Caco-2 (cell line): ENCODE measurements at regions not wholly inside any gene's neighbourhood (a gene's known extent, or its start where the extent isn't known, plus 50 kb on each side); places are given as distances from the start of the nearest gene placed in this dataset.

Experiments
- BruUV-seq: library from RNA; stranded (reverse); fragments of 400-500 nt; replicated peaks from 2 replicates; lab custom pipeline; 2021; lab: Mats Ljungman, UMichigan
- CTCF ChIA-PET: fragments of 300-600 bp; sonication (Branson Sonifier 250); formaldehyde crosslinking; loops from one replicate; lab custom pipeline; 2022; ENCODE audit warnings: antibody characterized with exemption; lab: Charles Lee
- POLR2A ChIA-PET: fragments of 300-600 bp; sonication (Branson Sonifier 250); formaldehyde crosslinking; loops from one replicate; lab custom pipeline; 2022; ENCODE audit warnings: antibody characterized with exemption; lab: Charles Lee
- DNase-seq, 2 experiments: peaks; one replicate each; pipeline versions ENCODE4 v3.0.0 to v3.0.0-alpha.2; 2020 to 2022
- H3K27me3 ChIP-seq: replicated peaks from 2 replicates; pipeline ENCODE4 v1.6.0; 2011; ENCODE audit warnings: low read length; ENCODE audit not compliant: control insufficient read depth, insufficient read depth
- H3K36me3 ChIP-seq: 2 replicates; pipeline ENCODE4 v1.5.1; 2011; ENCODE audit warnings: low read length; ENCODE audit not compliant: control insufficient read depth, insufficient read depth
- H3K4me1 ChIP-seq: fragments of 250-450 bp; sonication (Bioruptor Pico); 2 replicates; pipeline ENCODE4 v1.5.1; 2020; ENCODE audit warnings: mild to moderate bottlenecking
- H3K4me3 ChIP-seq: 2 replicates; pipeline ENCODE4 v1.5.1; 2011; ENCODE audit warnings: low read depth, mild to moderate bottlenecking, control low read depth, low read length
- H3K9me3 ChIP-seq: fragments of 250-450 bp; sonication (Bioruptor Pico); 2 replicates; pipeline ENCODE4 v1.5.1; 2020; ENCODE audit warnings: mild to moderate bottlenecking, moderate library complexity
- H3K27ac Mint-ChIP-seq: one replicate; pipeline ENCODE4 v1.8.0; 2022; ENCODE audit warnings: mixed read lengths; ENCODE audit not compliant: unreplicated experiment
- H3K27me3 Mint-ChIP-seq: one replicate; pipeline ENCODE4 v1.8.0; 2022; ENCODE audit warnings: mixed read lengths; ENCODE audit not compliant: insufficient read depth, unreplicated experiment
- H3K36me3 Mint-ChIP-seq: one replicate; pipeline ENCODE4 v1.8.0; 2022; ENCODE audit warnings: mild to moderate bottlenecking, mixed read lengths; ENCODE audit not compliant: insufficient read depth, unreplicated experiment
- H3K4me1 Mint-ChIP-seq: one replicate; pipeline ENCODE4 v1.8.0; 2022; ENCODE audit warnings: low read depth, mixed read lengths; ENCODE audit not compliant: unreplicated experiment
- H3K4me3 Mint-ChIP-seq: one replicate; pipeline ENCODE4 v1.8.0; 2022; ENCODE audit warnings: mild to moderate bottlenecking, moderate library complexity, mixed read lengths; ENCODE audit not compliant: unreplicated experiment
- H3K9me3 Mint-ChIP-seq: one replicate; pipeline ENCODE4 v1.8.0; 2022; ENCODE audit warnings: mixed read lengths; ENCODE audit not compliant: unreplicated experiment
- intact Hi-C: fragments of 100-400 bp; cut with micrococcal nuclease; formaldehyde crosslinking; loops from one replicate; pipeline ENCODE4 v1.10.0; 2022; ENCODE audit not compliant: unreplicated experiment
- TF ChIP-seq, protein P1 (sequence below), 2 experiments: fragments of 200-600 bp in 1 of 2; IDR thresholded peaks; 1 replicate in 1 of 2; 2 replicates in 1 of 2; pipeline versions ENCODE4 v1.5.1 to v1.8.0; 2011 to 2022; ENCODE audit warnings: antibody characterized with exemption in 1 of 2, control low read depth in 1 of 2, inconsistent platforms in 1 of 2, low read depth in 1 of 2, low read length in 1 of 2, mild to moderate bottlenecking in 1 of 2, moderate library complexity in 1 of 2; ENCODE audit not compliant: insufficient read depth in 1 of 2, severe bottlenecking in 1 of 2, unreplicated experiment in 1 of 2

DNA sequence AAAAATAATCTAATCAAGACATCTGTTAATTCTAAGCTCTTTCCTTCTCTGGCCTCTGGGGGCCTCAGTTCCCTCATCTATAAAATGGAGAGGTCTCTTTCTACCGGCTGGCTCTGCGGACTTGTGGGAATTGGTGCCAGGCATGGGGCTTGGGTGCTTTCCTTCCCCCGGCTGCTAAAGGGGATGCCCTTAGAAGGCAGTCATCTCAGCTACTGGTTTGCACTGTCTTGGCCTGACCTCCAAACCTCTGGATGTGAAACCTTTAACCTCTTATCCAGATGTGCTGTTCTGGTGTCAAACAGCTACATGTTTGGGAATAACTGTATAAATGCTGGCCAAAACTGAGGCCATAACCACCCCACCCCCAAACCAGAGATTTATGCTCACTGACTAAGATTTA lies 320.0 kb downstream of the RPS24 start:
- intact Hi-C loops = no loop called here
- H3K27me3 ChIP-seq = peaks cover 2% of the 10 kb centered on the region
- no peaks in the 10 kb centered on the region for H3K4me1 ChIP-seq
- Mint-ChIP-seq H3K27me3 (peaks cover 3% of the 10 kb centered on the region), H3K4me1 (no peaks in the 10 kb centered on the region), H3K4me3 (no peak overlapping the region), H3K36me3 (no peaks in the 10 kb centered on the region), H3K27ac (no peak overlapping the region), H3K9me3 (no peaks in the 10 kb centered on the region)
- no peak for DNase-seq
- TF ChIP-seq, protein P1, sequence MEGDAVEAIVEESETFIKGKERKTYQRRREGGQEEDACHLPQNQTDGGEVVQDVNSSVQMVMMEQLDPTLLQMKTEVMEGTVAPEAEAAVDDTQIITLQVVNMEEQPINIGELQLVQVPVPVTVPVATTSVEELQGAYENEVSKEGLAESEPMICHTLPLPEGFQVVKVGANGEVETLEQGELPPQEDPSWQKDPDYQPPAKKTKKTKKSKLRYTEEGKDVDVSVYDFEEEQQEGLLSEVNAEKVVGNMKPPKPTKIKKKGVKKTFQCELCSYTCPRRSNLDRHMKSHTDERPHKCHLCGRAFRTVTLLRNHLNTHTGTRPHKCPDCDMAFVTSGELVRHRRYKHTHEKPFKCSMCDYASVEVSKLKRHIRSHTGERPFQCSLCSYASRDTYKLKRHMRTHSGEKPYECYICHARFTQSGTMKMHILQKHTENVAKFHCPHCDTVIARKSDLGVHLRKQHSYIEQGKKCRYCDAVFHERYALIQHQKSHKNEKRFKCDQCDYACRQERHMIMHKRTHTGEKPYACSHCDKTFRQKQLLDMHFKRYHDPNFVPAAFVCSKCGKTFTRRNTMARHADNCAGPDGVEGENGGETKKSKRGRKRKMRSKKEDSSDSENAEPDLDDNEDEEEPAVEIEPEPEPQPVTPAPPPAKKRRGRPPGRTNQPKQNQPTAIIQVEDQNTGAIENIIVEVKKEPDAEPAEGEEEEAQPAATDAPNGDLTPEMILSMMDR (IDR thresholded peaks at IDR 0.05; ENCODE audit: insufficient read depth in 1 of 2, low read depth in 1 of 2, low read length in 1 of 2, severe bottlenecking in 1 of 2, unreplicated experiment in 1 of 2) = no peak
- H3K9me3 ChIP-seq = no peaks in the 10 kb centered on the region
- no peak overlapping the region for H3K4me3 ChIP-seq
- ChIA-PET POLR2A (no interaction called here), CTCF (no interaction called here)
- no TSS peak for BruUV-seq
- H3K36me3 ChIP-seq = no peaks in the 10 kb centered on the region

DNA sequence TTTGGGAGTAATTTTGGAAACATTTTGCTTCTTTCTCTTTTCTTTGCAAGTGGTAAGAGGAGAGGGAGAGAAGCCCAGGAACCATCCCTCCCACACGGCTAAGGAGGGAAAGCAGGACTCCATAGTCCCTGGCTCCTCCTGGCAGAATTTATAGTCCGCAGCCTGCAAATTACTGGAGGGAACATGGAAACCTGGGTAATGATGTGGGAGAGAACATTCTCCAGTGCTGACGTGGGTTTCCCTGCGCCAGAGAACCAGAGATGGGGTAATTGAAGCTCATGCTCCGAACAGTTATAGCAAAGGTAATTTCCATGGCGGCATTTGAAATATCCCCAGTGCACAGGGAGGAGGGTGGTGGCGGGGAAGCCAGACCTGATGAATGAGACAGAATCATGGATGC lies 320.4 kb downstream of the RPS24 start:
- no peak for DNase-seq
- no peaks in the 10 kb centered on the region for H3K9me3 ChIP-seq
- POLR2A ChIA-PET = no interaction called here
- CTCF ChIA-PET = no interaction called here
- peaks cover 2% of the 10 kb centered on the region for H3K27me3 ChIP-seq
- H3K4me1 ChIP-seq = no peaks in the 10 kb centered on the region
- Mint-ChIP-seq H3K36me3 (no peaks in the 10 kb centered on the region), H3K27ac (no peak overlapping the region), H3K4me1 (no peaks in the 10 kb centered on the region), H3K9me3 (no peaks in the 10 kb centered on the region), H3K27me3 (peaks cover 3% of the 10 kb centered on the region), H3K4me3 (no peak overlapping the region)
- no peak overlapping the region for H3K4me3 ChIP-seq
- TF ChIP-seq, protein P1 (IDR thresholded peaks at IDR 0.05; ENCODE audit: insufficient read depth in 1 of 2, low read depth in 1 of 2, low read length in 1 of 2, severe bottlenecking in 1 of 2, unreplicated experiment in 1 of 2) = no peak
- intact Hi-C loops = no loop called here
- no TSS peak for BruUV-seq
- H3K36me3 ChIP-seq = no peaks in the 10 kb centered on the region

DNA sequence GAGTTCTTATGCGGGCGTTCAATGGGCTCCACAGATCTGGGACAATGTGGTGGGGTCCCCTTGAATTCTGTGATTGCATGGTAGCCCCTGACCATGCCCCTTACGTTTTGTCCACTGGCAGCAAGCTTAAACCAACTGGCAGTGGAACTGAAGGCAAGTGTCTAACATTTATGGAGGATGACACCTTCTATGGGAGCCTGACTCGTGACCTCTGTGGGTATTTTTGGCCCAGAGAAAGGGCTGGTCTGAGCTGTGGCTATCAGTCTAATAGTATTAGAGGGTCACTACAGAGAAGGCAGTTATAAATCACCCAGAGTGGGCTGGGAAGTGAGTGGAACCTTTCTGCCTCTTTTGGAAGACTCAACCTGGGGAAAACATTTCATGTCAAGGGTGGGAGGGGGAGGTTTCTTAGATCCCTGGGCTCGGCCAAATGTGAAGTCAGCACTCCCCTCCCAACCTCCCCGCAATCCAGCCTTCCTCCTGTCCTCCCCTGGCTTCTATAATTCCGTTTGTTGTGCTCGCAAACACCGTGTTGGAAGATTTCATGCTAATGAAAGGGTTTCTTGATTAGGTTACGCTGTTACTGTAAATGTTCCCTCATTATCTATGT lies 322.7 kb downstream of the RPS24 start:
- TF ChIP-seq, protein P1 (IDR thresholded peaks at IDR 0.05; ENCODE audit: insufficient read depth in 1 of 2, low read depth in 1 of 2, low read length in 1 of 2, severe bottlenecking in 1 of 2, unreplicated experiment in 1 of 2) = no peak
- ChIA-PET POLR2A (no interaction called here), CTCF (no interaction called here)
- no peaks in the 10 kb centered on the region for H3K4me1 Mint-ChIP-seq
- peaks cover under 1% of the 10 kb centered on the region for H3K27me3 Mint-ChIP-seq
- no TSS peak for BruUV-seq
- H3K27me3 ChIP-seq = peaks cover 2% of the 10 kb centered on the region
- no peaks in the 10 kb centered on the region for H3K36me3 Mint-ChIP-seq
- H3K9me3 ChIP-seq = no peaks in the 10 kb centered on the region
- no peaks in the 10 kb centered on the region for H3K36me3 ChIP-seq
- H3K9me3 Mint-ChIP-seq = no peaks in the 10 kb centered on the region
- H3K4me3 Mint-ChIP-seq = no peak overlapping the region
- no peak overlapping the region for H3K27ac Mint-ChIP-seq
- no peak for DNase-seq
- H3K4me3 ChIP-seq = no peak overlapping the region
- intact Hi-C loops = no loop called here
- H3K4me1 ChIP-seq = no peaks in the 10 kb centered on the region
